ENCODE measurements at regions not wholly inside any gene's neighbourhood (a gene's known extent, or its start where the extent isn't known, plus 50 kb on each side); places are given as distances from the start of the nearest gene placed in this dataset.

DNA sequence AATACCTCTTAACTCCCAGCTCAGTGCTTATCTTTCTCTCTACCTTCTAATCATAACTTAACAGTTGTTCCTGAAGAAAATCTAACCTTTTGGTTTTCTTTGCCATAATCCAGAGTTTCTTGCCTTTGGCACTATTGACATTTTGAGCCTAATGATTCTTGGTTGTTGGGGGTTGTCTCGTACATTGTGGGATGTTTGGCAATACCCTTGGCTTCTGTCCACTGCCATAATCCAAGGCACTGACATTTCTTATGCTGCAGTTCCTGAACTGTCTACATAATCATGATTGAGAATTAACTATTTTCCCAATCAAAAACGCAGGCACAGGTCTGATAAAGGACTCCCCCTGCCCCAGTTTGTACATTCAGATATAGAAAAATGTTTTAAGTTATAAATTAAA is 203.2 kb upstream of the MEX3C start:
- H3K27me3 ChIP-seq (ENCODE audit: insufficient read depth, poor library complexity, severe bottlenecking) = no peaks in the 10 kb centered on the region
- no peak overlapping the region for H3K4me3 ChIP-seq (replicated peaks; ENCODE audit: insufficient read depth, low read length)
- DNase-seq (ENCODE audit: low read depth in 1 of 2, low spot score in 1 of 2) = no peak
- H3K27ac ChIP-seq (replicated peaks) = no peak overlapping the region
- TF ChIP-seq GABPA (IDR thresholded peaks at IDR 0.05; ENCODE audit: low read depth) (no peak), SPI1 (IDR thresholded peaks at IDR 0.05; ENCODE audit: borderline replicate concordance, low read depth) (no peak), POLR2AphosphoS5 (IDR thresholded peaks at IDR 0.05; ENCODE audit: low read depth) (no peak)

DNA sequence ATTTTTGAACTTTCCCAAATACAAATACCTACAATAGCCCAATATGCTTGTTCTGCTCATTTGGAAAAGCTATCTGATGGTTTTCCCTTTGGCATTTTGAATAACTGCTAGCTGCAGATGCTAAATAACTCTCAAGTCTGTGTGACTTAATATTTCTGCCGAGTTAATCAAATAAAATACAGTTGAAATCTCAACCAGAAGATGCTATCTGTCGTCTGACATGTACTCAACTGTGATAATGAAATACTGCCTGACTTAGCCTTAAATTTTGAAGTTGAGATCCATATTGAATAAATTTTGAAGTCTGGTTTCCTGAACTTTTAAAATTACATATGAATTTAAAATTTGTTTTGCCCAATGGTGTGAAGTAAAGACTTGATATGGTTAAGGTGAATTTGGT is 204.4 kb upstream of the MEX3C start:
- Histone ChIP-seq H3K4me3 (replicated peaks; ENCODE audit: insufficient read depth, low read length) (no peak overlapping the region), H3K27me3 (ENCODE audit: insufficient read depth, poor library complexity, severe bottlenecking) (no peaks in the 10 kb centered on the region), H3K27ac (replicated peaks) (no peak overlapping the region)
- no peak for DNase-seq (ENCODE audit: low read depth in 1 of 2, low spot score in 1 of 2)
- TF ChIP-seq, protein P1, sequence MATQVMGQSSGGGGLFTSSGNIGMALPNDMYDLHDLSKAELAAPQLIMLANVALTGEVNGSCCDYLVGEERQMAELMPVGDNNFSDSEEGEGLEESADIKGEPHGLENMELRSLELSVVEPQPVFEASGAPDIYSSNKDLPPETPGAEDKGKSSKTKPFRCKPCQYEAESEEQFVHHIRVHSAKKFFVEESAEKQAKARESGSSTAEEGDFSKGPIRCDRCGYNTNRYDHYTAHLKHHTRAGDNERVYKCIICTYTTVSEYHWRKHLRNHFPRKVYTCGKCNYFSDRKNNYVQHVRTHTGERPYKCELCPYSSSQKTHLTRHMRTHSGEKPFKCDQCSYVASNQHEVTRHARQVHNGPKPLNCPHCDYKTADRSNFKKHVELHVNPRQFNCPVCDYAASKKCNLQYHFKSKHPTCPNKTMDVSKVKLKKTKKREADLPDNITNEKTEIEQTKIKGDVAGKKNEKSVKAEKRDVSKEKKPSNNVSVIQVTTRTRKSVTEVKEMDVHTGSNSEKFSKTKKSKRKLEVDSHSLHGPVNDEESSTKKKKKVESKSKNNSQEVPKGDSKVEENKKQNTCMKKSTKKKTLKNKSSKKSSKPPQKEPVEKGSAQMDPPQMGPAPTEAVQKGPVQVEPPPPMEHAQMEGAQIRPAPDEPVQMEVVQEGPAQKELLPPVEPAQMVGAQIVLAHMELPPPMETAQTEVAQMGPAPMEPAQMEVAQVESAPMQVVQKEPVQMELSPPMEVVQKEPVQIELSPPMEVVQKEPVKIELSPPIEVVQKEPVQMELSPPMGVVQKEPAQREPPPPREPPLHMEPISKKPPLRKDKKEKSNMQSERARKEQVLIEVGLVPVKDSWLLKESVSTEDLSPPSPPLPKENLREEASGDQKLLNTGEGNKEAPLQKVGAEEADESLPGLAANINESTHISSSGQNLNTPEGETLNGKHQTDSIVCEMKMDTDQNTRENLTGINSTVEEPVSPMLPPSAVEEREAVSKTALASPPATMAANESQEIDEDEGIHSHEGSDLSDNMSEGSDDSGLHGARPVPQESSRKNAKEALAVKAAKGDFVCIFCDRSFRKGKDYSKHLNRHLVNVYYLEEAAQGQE (IDR thresholded peaks at IDR 0.05; ENCODE audit: insufficient replicate concordance, low read depth) = no peak

DNA sequence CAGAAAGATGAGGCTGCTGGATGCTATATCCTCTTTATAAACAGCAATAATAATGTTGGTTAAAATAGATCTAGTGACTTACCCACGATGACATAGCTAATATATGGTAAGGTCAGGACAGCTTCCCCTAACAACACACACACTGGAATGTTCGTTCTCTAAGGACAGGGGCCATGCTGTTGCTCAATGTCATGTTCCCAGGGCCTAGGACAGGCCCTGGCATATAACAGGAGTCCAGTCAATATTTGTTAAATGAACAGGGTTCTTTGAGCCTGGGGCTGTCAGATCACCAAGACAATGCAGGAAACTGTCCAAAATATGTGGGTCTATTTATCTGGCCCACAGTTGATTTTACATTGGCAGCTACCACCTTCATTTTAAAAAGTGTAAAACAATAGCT is 207.1 kb upstream of the MEX3C start:
- Histone ChIP-seq H3K27me3 (ENCODE audit: insufficient read depth, poor library complexity, severe bottlenecking) (no peaks in the 10 kb centered on the region), H3K27ac (replicated peaks) (no peak overlapping the region), H3K4me3 (replicated peaks; ENCODE audit: insufficient read depth, low read length) (no peak overlapping the region)
- DNase-seq (ENCODE audit: low read depth in 1 of 2, low spot score in 1 of 2) = no peak
- TF ChIP-seq, protein P1 (IDR thresholded peaks at IDR 0.05; ENCODE audit: insufficient replicate concordance, low read depth) = no peak
- TF ChIP-seq, protein P2, sequence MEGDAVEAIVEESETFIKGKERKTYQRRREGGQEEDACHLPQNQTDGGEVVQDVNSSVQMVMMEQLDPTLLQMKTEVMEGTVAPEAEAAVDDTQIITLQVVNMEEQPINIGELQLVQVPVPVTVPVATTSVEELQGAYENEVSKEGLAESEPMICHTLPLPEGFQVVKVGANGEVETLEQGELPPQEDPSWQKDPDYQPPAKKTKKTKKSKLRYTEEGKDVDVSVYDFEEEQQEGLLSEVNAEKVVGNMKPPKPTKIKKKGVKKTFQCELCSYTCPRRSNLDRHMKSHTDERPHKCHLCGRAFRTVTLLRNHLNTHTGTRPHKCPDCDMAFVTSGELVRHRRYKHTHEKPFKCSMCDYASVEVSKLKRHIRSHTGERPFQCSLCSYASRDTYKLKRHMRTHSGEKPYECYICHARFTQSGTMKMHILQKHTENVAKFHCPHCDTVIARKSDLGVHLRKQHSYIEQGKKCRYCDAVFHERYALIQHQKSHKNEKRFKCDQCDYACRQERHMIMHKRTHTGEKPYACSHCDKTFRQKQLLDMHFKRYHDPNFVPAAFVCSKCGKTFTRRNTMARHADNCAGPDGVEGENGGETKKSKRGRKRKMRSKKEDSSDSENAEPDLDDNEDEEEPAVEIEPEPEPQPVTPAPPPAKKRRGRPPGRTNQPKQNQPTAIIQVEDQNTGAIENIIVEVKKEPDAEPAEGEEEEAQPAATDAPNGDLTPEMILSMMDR (IDR thresholded peaks at IDR 0.05; ENCODE audit: insufficient read depth, low read length) = no peak
- TF ChIP-seq GABPA (IDR thresholded peaks at IDR 0.05; ENCODE audit: low read depth) (no peak), SPI1 (IDR thresholded peaks at IDR 0.05; ENCODE audit: borderline replicate concordance, low read depth) (no peak), POLR2AphosphoS5 (IDR thresholded peaks at IDR 0.05; ENCODE audit: low read depth) (no peak)

DNA sequence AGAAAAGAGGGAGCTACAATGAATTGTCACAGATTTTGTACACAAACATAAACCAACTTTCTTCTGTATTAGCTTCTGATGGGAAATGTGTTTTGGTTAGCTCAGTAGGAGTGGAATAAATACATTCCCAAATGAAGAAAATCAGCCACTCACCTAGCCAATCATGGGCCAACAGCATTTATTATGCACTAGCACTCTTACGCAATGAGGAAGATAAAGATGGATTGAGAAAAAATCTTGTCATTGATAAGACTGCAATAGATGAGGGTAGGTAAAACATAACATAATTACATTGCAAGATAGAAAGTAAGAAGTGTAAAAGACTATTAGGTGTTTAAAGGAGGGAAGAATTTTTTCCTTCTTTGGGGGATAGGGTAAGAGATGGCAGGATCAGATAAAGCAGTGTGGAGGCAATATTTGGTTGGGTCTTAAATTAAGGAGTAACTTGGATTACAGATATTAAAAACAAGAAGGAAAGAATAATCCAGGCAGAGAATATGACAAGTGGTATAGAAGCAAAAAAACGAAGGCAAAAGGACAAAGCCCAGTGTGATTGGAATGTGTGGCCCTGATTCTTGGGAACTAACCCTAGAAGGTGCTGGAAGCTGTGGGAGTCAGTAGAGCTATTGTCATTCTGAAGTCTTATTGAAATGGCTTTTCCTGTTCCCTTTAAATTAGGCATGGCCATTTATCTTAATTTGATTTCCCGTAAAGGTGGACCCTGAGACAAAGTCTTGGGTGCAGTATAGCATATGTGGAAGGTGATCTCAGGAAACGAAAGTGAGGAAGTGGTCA is 208.4 kb upstream of the MEX3C start:
- DNase-seq (ENCODE audit: low read depth in 1 of 2, low spot score in 1 of 2) = no peak
- Histone ChIP-seq H3K27me3 (ENCODE audit: insufficient read depth, poor library complexity, severe bottlenecking) (no peaks in the 10 kb centered on the region), H3K27ac (replicated peaks) (no peak overlapping the region), H3K4me3 (replicated peaks; ENCODE audit: insufficient read depth, low read length) (no peak overlapping the region)
- no peak for TF ChIP-seq POLR2AphosphoS5 (IDR thresholded peaks at IDR 0.05; ENCODE audit: low read depth)
- TF ChIP-seq, protein P2 (IDR thresholded peaks at IDR 0.05; ENCODE audit: insufficient read depth, low read length) = no peak
- TF ChIP-seq, protein P1 (IDR thresholded peaks at IDR 0.05; ENCODE audit: insufficient replicate concordance, low read depth) = no peak
- TF ChIP-seq GABPA (IDR thresholded peaks at IDR 0.05; ENCODE audit: low read depth) = no peak
- no peak for TF ChIP-seq SPI1 (IDR thresholded peaks at IDR 0.05; ENCODE audit: borderline replicate concordance, low read depth)

Data from HL-60 (cell line).